ENCODE measurements at regions not wholly inside any gene's neighbourhood (a gene's known extent, or its start where the extent isn't known, plus 50 kb on each side); places are given as distances from the start of the nearest gene placed in this dataset.

DNA sequence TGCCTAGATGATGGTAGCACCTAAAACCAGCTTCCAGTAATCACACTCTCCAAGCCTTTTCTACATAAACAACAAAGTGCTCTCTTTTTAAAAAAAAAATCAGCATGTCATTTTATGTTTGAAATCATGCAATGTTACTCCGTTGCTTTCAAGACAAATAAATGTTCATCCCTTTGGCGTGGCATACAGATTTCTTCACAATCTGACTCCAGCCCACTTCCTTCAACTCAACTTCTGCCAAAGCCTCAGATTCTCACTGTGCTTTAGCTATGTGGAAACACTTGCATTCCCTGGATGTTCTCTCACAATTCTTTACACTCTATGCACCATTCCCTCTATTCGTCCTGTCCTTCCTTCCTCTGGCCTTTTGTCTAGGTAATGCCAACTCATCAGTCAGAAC is 206.3 kb upstream of the BLID start:
- no peak for TF ChIP-seq POLR2A (IDR thresholded peaks at IDR 0.05)
- TF ChIP-seq, protein P1, sequence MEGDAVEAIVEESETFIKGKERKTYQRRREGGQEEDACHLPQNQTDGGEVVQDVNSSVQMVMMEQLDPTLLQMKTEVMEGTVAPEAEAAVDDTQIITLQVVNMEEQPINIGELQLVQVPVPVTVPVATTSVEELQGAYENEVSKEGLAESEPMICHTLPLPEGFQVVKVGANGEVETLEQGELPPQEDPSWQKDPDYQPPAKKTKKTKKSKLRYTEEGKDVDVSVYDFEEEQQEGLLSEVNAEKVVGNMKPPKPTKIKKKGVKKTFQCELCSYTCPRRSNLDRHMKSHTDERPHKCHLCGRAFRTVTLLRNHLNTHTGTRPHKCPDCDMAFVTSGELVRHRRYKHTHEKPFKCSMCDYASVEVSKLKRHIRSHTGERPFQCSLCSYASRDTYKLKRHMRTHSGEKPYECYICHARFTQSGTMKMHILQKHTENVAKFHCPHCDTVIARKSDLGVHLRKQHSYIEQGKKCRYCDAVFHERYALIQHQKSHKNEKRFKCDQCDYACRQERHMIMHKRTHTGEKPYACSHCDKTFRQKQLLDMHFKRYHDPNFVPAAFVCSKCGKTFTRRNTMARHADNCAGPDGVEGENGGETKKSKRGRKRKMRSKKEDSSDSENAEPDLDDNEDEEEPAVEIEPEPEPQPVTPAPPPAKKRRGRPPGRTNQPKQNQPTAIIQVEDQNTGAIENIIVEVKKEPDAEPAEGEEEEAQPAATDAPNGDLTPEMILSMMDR (IDR thresholded peaks at IDR 0.05), result no peak

Measured in testis (tissue), 2 donors.